ENCODE measurements at regions not wholly inside any gene's neighbourhood (a gene's known extent, or its start where the extent isn't known, plus 50 kb on each side); places are given as distances from the start of the nearest gene placed in this dataset.

DNA sequence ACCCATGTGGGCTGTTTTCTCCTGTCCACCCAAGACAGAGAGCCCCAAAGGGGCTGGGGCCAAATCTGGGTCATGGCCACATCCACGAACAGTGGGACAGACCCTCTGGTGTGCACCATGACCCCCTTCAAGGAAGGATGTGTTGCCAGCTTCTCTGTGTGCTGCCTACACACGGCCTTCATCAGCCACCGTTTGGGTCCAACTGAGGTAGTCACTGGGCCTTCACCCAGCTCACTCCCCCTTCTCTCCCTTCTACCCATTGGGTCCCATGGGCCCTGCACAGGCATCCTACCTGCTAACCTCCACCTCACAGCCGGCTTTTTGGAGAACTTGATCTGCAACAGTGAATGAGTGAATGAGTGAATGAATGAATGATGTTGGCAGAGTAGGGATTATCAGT is 1484.9 kb downstream of the BRD1 start:
- Histone ChIP-seq H3K79me1 (ENCODE audit: low read depth, low read length) (no peaks in the 10 kb centered on the region), H2AFZ (ENCODE audit: low read length) (no peak overlapping the region), H3K27ac (replicated peaks; ENCODE audit: low read length) (no peak overlapping the region), H2BK15ac (ENCODE audit: low read length) (no peak overlapping the region), H3K4me2 (ENCODE audit: insufficient read depth, low read length, poor library complexity, severe bottlenecking) (no peak overlapping the region), H2BK120ac (ENCODE audit: low read depth, low read length) (no peak overlapping the region), H3K27me3 (ENCODE audit: control insufficient read depth in 3 of 3, insufficient read depth in 3 of 3, low read depth in 1 of 3, low read length in 3 of 3) (peaks cover 0 to 17% (median 0%) of the 10 kb centered on the region in 3 experiments), H3K14ac (ENCODE audit: low read length) (no peak overlapping the region), H2BK12ac (ENCODE audit: low read length) (no peak overlapping the region), H3K4me1 (ENCODE audit: control insufficient read depth in 2 of 2, insufficient read depth in 1 of 2, low read depth in 1 of 2, low read length in 2 of 2) (peaks cover 0 to 3% of the 10 kb centered on the region in 2 donors), H4K8ac (ENCODE audit: low read depth, low read length) (no peak overlapping the region), H2BK5ac (ENCODE audit: low read length) (no peak overlapping the region), H4K91ac (ENCODE audit: low read depth, low read length, poor library complexity) (no peak overlapping the region), H3K36me3 (replicated peaks in 1 of 2; ENCODE audit: control insufficient read depth in 2 of 2, insufficient read depth in 2 of 2, low read length in 2 of 2) (no peaks in the 10 kb centered on the region), H3K23ac (ENCODE audit: low read depth, low read length, poor library complexity) (no peak overlapping the region), H3K9ac (ENCODE audit: low read depth, low read length, poor library complexity) (no peak overlapping the region), H3K9me3 (replicated peaks in 1 of 2; ENCODE audit: control insufficient read depth in 2 of 2, insufficient read depth in 1 of 2, low read depth in 1 of 2, low read length in 2 of 2) (no peaks in the 10 kb centered on the region), H3K4ac (ENCODE audit: low read length) (no peak overlapping the region), H3K4me3 (ENCODE audit: low read length in 2 of 2) (no peak overlapping the region), H3K18ac (ENCODE audit: low read length) (no peak overlapping the region), H2AK5ac (ENCODE audit: low read depth, low read length) (no peak overlapping the region)
- no peak for DNase-seq (ENCODE audit: low spot score)
- no CpG with 5 or more reads among the region's 4 CpGs for WGBS, 2 donors (ENCODE audit: extremely low coverage in 2 of 2, insufficient read length in 2 of 2, insufficient replicate concordance in 1 of 2)

- Histone ChIP-seq H2BK12ac (ENCODE audit: low read length) (peak overlapping the region; percentile 50), H3K4me2 (ENCODE audit: insufficient read depth, low read length, poor library complexity, severe bottlenecking) (no peak overlapping the region), H4K8ac (ENCODE audit: low read depth, low read length) (no peak overlapping the region), H3K4ac (ENCODE audit: low read length) (no peak overlapping the region), H2BK15ac (ENCODE audit: low read length) (no peak overlapping the region), H3K27me3 (ENCODE audit: control insufficient read depth in 3 of 3, insufficient read depth in 3 of 3, low read depth in 1 of 3, low read length in 3 of 3) (peaks cover 0 to 20% (median 0%) of the 10 kb centered on the region in 3 experiments), H3K36me3 (replicated peaks in 1 of 2; ENCODE audit: control insufficient read depth in 2 of 2, insufficient read depth in 2 of 2, low read length in 2 of 2) (no peaks in the 10 kb centered on the region), H3K9ac (ENCODE audit: low read depth, low read length, poor library complexity) (no peak overlapping the region), H3K9me3 (replicated peaks in 1 of 2; ENCODE audit: control insufficient read depth in 2 of 2, insufficient read depth in 1 of 2, low read depth in 1 of 2, low read length in 2 of 2) (no peaks in the 10 kb centered on the region), H3K4me3 (ENCODE audit: low read length in 2 of 2) (no peak overlapping the region), H3K4me1 (ENCODE audit: control insufficient read depth in 2 of 2, insufficient read depth in 1 of 2, low read depth in 1 of 2, low read length in 2 of 2) (peaks cover 0 to 3% of the 10 kb centered on the region in 2 donors), H3K18ac (ENCODE audit: low read length) (peak overlapping the region; percentile 73), H3K14ac (ENCODE audit: low read length) (no peak overlapping the region), H2AK5ac (ENCODE audit: low read depth, low read length) (peak overlapping the region; percentile 48), H3K23ac (ENCODE audit: low read depth, low read length, poor library complexity) (no peak overlapping the region), H2AFZ (ENCODE audit: low read length) (no peak overlapping the region), H3K79me1 (ENCODE audit: low read depth, low read length) (no peaks in the 10 kb centered on the region), H2BK5ac (ENCODE audit: low read length) (no peak overlapping the region), H4K91ac (ENCODE audit: low read depth, low read length, poor library complexity) (no peak overlapping the region), H2BK120ac (ENCODE audit: low read depth, low read length) (no peak overlapping the region), H3K27ac (replicated peaks; ENCODE audit: low read length) (no peak overlapping the region)
- WGBS, 2 donors (ENCODE audit: extremely low coverage in 2 of 2, insufficient read length in 2 of 2, insufficient replicate concordance in 1 of 2): no CpG with 5 or more reads among the region's 16 CpGs
- DNase-seq (ENCODE audit: low spot score): no peak
These were observed 1485.7 kb downstream of the BRD1 start for GRCh38 chr22:48342016-48342415.

DNA sequence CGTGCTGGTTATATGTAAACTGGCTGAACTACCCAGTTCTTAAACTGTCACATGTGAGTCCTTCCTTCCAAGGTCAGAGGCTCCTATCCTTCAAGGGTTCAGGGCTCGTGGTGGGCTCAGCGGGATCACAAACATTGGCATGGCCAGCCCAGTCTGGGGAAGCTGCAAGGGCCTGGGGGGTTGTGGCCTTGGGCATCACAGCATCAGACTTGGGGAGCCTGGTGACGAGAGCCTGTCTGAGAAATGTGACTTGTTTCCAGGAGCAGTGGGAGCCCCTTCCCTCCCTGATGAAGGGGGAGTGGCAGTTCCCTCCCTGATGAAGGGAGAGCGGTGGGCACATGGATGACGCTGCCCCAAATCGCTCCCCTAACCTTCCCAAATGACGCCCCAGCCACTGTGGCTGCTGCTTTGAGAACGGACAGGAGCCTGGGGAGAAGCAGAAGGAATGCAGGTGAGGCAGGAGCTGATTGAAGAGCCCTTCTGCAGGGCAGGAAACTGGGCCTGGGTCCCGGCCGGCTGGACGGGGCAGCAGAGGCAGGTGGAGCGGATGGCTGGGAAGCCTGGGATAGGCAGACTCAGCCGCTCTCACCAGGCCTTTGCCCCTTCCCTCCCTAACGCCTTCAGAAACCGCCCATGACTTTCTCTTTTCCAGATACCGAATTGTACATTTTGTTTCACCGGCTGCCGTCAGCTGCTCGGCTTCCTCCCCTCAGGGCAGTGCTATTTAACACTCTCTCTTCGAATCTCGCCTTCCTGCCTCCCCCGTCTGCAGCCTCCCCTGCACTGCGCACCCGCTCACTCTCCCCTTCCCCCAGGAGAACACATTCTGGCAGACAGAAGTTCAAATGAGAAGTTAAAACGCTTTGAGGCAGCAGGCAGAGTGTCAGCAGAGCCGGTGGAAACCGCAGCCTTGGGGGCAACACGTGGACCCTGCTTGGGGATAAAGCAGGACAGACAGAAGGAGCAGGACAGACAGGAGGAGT is 1486.7 kb downstream of the BRD1 start:
- Histone ChIP-seq H3K14ac (ENCODE audit: low read length) (no peak overlapping the region), H3K23ac (ENCODE audit: low read depth, low read length, poor library complexity) (peak overlapping the region; percentile 27), H2AK5ac (ENCODE audit: low read depth, low read length) (no peak overlapping the region), H2BK120ac (ENCODE audit: low read depth, low read length) (no peak overlapping the region), H3K4me2 (ENCODE audit: insufficient read depth, low read length, poor library complexity, severe bottlenecking) (no peak overlapping the region), H3K9me3 (replicated peaks in 1 of 2; ENCODE audit: control insufficient read depth in 2 of 2, insufficient read depth in 1 of 2, low read depth in 1 of 2, low read length in 2 of 2) (no peaks in the 10 kb centered on the region), H3K79me1 (ENCODE audit: low read depth, low read length) (no peaks in the 10 kb centered on the region), H3K9ac (ENCODE audit: low read depth, low read length, poor library complexity) (no peak overlapping the region), H3K27me3 (ENCODE audit: control insufficient read depth in 3 of 3, insufficient read depth in 3 of 3, low read depth in 1 of 3, low read length in 3 of 3) (peaks cover 0 to 20% (median 0%) of the 10 kb centered on the region in 3 experiments), H2BK12ac (ENCODE audit: low read length) (no peak overlapping the region), H4K8ac (ENCODE audit: low read depth, low read length) (no peak overlapping the region), H3K36me3 (replicated peaks in 1 of 2; ENCODE audit: control insufficient read depth in 2 of 2, insufficient read depth in 2 of 2, low read length in 2 of 2) (no peaks in the 10 kb centered on the region), H3K4me3 (ENCODE audit: low read length in 2 of 2) (no peak overlapping the region), H2BK15ac (ENCODE audit: low read length) (no peak overlapping the region), H3K18ac (ENCODE audit: low read length) (no peak overlapping the region), H3K4ac (ENCODE audit: low read length) (no peak overlapping the region), H4K91ac (ENCODE audit: low read depth, low read length, poor library complexity) (no peak overlapping the region), H3K27ac (replicated peaks; ENCODE audit: low read length) (no peak overlapping the region), H2BK5ac (ENCODE audit: low read length) (no peak overlapping the region), H2AFZ (ENCODE audit: low read length) (no peak overlapping the region), H3K4me1 (ENCODE audit: control insufficient read depth in 2 of 2, insufficient read depth in 1 of 2, low read depth in 1 of 2, low read length in 2 of 2) (peaks cover 0 to 3% of the 10 kb centered on the region in 2 donors)
- no peak for DNase-seq (ENCODE audit: low spot score)
- no CpG with 5 or more reads among the region's 29 CpGs for WGBS, 2 donors (ENCODE audit: extremely low coverage in 2 of 2, insufficient read length in 2 of 2, insufficient replicate concordance in 1 of 2)

GRCh38 chr22:48340191-48340590 is 1487.5 kb downstream of the BRD1 start:
- WGBS, 2 donors (ENCODE audit: extremely low coverage in 2 of 2, insufficient read length in 2 of 2, insufficient replicate concordance in 1 of 2): no CpG with 5 or more reads among the region's 10 CpGs
- H3K36me3 ChIP-seq (replicated peaks in 1 of 2; ENCODE audit: control insufficient read depth in 2 of 2, insufficient read depth in 2 of 2, low read length in 2 of 2): no peaks in the 10 kb centered on the region
- no peak overlapping the region for H2BK5ac ChIP-seq (ENCODE audit: low read length)
- H3K27me3 ChIP-seq (ENCODE audit: control insufficient read depth in 3 of 3, insufficient read depth in 3 of 3, low read depth in 1 of 3, low read length in 3 of 3): peaks cover 0 to 20% (median under 1%) of the 10 kb centered on the region in 3 experiments
- H3K9ac ChIP-seq (ENCODE audit: low read depth, low read length, poor library complexity): no peak overlapping the region
- H3K23ac ChIP-seq (ENCODE audit: low read depth, low read length, poor library complexity): peak overlapping the region; percentile 21
- H3K4me3 ChIP-seq (ENCODE audit: low read length in 2 of 2): no peak overlapping the region
- no peak overlapping the region for H2AK5ac ChIP-seq (ENCODE audit: low read depth, low read length)
- no peaks in the 10 kb centered on the region for H3K79me1 ChIP-seq (ENCODE audit: low read depth, low read length)
- H2AFZ ChIP-seq (ENCODE audit: low read length): no peak overlapping the region
- H3K4me1 ChIP-seq (ENCODE audit: control insufficient read depth in 2 of 2, insufficient read depth in 1 of 2, low read depth in 1 of 2, low read length in 2 of 2): peaks cover 0 to 3% of the 10 kb centered on the region in 2 donors
- H3K14ac ChIP-seq (ENCODE audit: low read length): no peak overlapping the region
- H3K4me2 ChIP-seq (ENCODE audit: insufficient read depth, low read length, poor library complexity, severe bottlenecking): no peak overlapping the region
- H3K27ac ChIP-seq (replicated peaks; ENCODE audit: low read length): no peak overlapping the region
- H3K18ac ChIP-seq (ENCODE audit: low read length): no peak overlapping the region
- H3K9me3 ChIP-seq (replicated peaks in 1 of 2; ENCODE audit: control insufficient read depth in 2 of 2, insufficient read depth in 1 of 2, low read depth in 1 of 2, low read length in 2 of 2): no peaks in the 10 kb centered on the region
- no peak overlapping the region for H4K91ac ChIP-seq (ENCODE audit: low read depth, low read length, poor library complexity)
- no peak overlapping the region for H2BK15ac ChIP-seq (ENCODE audit: low read length)
- H2BK120ac ChIP-seq (ENCODE audit: low read depth, low read length): no peak overlapping the region
- H3K4ac ChIP-seq (ENCODE audit: low read length): no peak overlapping the region
- DNase-seq (ENCODE audit: low spot score): no peak
- no peak overlapping the region for H4K8ac ChIP-seq (ENCODE audit: low read depth, low read length)
- no peak overlapping the region for H2BK12ac ChIP-seq (ENCODE audit: low read length)
